Mesothelial cell of epicardium (in vitro differentiated cells): ENCODE measurements at regions not wholly inside any gene's neighbourhood (a gene's known extent, or its start where the extent isn't known, plus 50 kb on each side); places are given as distances from the start of the nearest gene placed in this dataset.

Experiments used
- DNase-seq, 2 experiments: peaks; one replicate each; pipeline ENCODE4 v3.0.0; 2021; ENCODE audit warnings: low spot score in 2 of 2; ENCODE audit not compliant: unreplicated experiment in 2 of 2
- H3K27ac Mint-ChIP-seq: 2 replicates; pipeline ENCODE4 v1.8.0; 2021; ENCODE audit warnings: mixed read lengths
- H3K27me3 Mint-ChIP-seq: 2 replicates; pipeline ENCODE4 v1.8.0; 2021; ENCODE audit warnings: low read depth, mixed read lengths
- H3K36me3 Mint-ChIP-seq: 2 replicates; pipeline ENCODE4 v1.8.0; 2021; ENCODE audit warnings: mixed read lengths
- H3K4me1 Mint-ChIP-seq: 2 replicates; pipeline ENCODE4 v1.8.0; 2021; ENCODE audit warnings: mixed read lengths
- H3K4me3 Mint-ChIP-seq: 2 replicates; pipeline ENCODE4 v1.8.0; 2021; ENCODE audit warnings: mild to moderate bottlenecking, moderate library complexity, mixed read lengths
- H3K9me3 Mint-ChIP-seq: 2 replicates; pipeline ENCODE4 v1.8.0; 2021; ENCODE audit warnings: mixed read lengths
- CTCF ChIP-seq: fragments of 200-600 bp; sonication (generic); IDR thresholded peaks from one replicate; pipeline ENCODE4 v1.5.0; 2021; ENCODE audit warnings: antibody characterized with exemption; ENCODE audit not compliant: unreplicated experiment

DNA sequence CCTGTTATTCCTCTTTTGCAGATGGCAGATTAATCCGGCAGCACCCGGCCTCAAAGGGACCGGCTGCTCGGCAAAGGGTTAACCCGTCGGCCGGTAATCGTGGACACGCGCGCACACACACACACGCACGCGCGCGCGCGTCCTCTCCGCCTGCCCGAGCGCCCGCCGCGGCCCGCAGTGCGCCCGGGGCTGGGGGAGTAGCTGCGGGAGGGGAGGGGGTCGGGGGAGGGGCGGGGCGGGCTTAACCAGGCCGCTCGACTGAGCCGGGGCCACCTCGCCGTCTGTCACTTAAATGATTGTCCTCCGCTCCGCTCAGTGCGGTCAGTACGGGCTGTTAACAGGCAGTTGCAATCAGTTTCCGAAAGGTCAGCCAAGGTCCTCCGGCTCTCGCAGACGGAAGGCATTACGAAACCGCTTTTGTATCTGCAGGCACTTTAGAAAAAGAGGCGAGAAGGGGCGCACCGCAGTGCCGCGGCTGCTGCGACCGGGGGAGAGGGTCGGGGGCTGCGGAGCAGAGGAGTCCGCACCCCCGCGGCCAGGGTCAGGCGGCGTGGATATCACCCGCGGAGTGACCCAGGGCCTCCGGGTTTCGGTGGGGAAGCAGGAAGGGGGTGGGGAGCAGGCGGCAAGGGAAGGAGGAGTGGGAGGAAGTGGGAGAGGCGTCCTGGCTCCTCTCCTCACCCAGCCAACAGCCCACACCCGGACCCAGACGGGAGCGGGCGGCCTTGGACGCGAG is 57.3 kb upstream of the BCOR start:
- peak overlapping the region; percentile 75 for H3K4me3 Mint-ChIP-seq
- H3K4me1 Mint-ChIP-seq = peaks cover 28% of the 10 kb centered on the region
- no peak for DNase-seq
- no peaks in the 10 kb centered on the region for H3K36me3 Mint-ChIP-seq
- H3K9me3 Mint-ChIP-seq = no peaks in the 10 kb centered on the region
- peaks cover 5% of the 10 kb centered on the region for H3K27me3 Mint-ChIP-seq
- peak overlapping the region; percentile 91 for H3K27ac Mint-ChIP-seq
- no peak for TF ChIP-seq CTCF

DNA sequence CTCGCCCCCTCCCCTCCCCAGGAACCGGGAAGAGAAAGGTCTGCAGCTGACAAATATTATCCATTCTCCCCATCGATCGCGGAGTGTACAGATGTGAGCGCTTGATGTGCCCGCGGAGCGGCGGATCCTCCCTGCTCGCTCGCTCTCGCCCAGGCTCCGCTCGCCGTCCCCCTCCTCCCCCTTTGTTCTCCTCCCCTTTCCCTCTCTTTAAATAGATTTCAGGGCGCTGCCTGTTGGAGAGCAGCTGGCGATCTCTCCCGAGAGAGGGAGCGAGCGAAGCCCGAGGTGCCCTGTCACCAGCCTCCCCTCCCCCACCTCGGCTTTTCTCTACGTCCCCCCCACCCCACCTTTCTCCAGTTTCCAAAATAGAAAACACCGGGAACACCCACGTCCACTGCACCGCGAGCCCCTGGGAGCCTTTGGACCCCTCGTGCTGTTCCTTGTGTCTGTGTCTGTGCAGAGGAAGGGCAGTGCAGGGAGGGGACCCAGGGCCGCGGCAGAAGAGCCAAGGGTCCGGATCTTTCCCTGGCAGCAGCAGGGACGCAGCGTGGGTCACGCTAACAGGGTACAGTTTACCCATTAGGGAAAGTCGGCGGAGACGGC is 56.6 kb upstream of the BCOR start:
- Mint-ChIP-seq H3K4me1 (peaks cover 32% of the 10 kb centered on the region), H3K36me3 (no peaks in the 10 kb centered on the region), H3K4me3 (peak overlapping the region; percentile 75), H3K27ac (peak overlapping the region; percentile 91), H3K27me3 (peaks cover 7% of the 10 kb centered on the region), H3K9me3 (no peaks in the 10 kb centered on the region)
- DNase-seq = no peak
- TF ChIP-seq CTCF = no peak

DNA sequence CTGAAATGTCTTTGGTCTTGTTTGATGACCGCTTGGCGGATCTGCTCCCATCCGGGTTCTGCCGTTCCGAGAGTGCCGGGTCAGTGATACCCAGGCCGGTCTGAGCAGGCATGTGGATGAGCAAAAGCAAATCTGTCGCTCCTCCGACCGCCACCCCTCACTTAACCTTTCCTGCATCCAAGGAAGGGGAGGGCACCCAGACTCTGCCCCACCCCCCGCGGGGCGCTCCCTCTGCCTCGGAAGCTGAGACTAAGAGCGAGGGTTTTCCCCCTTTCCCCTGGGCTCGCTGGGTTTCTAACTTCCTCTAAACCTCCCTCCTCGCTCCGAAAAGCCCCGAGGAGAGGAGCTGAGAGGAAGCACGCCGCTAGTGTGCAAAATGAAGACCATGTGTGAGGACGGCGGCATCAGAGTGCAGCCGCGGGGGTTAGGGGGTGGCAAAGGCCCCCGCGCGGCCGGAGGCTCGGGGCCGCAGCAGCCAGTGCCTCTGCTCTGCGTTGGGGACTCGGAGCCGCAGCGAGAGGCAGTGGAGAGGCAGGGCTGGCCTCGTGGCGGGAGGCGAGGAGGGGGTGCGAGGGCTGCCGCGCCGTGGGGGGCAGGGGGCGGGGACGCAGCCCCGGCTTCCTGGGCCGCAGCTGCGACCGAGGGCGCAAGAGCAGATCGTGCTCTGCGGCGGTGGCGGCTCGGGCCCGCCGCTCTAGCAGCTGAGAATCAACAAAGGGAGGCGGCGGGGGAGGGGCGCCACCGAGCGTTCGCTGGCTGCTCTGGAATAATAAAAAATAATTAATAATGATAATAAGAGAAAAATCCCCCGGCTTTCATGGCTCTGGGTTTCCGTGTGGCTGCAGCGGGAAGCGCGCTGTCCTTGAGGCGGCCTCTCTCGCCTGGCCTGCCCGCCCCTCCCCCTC is 55.8 kb upstream of the BCOR start:
- H3K27ac Mint-ChIP-seq = peak overlapping the region; percentile 82
- H3K36me3 Mint-ChIP-seq = no peaks in the 10 kb centered on the region
- no peak for TF ChIP-seq CTCF
- H3K4me1 Mint-ChIP-seq = peaks cover 37% of the 10 kb centered on the region
- peak overlapping the region; percentile 65 for H3K4me3 Mint-ChIP-seq
- peaks cover 7% of the 10 kb centered on the region for H3K27me3 Mint-ChIP-seq
- no peaks in the 10 kb centered on the region for H3K9me3 Mint-ChIP-seq
- no peak for DNase-seq

GRCh38 chrX:40152741-40153344 is 55.1 kb upstream of the BCOR start:
- Mint-ChIP-seq H3K9me3 (no peaks in the 10 kb centered on the region), H3K36me3 (no peaks in the 10 kb centered on the region), H3K27me3 (peaks cover 7% of the 10 kb centered on the region), H3K4me3 (peak overlapping the region; percentile 65), H3K27ac (peak overlapping the region; percentile 82), H3K4me1 (peaks cover 40% of the 10 kb centered on the region)
- TF ChIP-seq CTCF = no peak
- DNase-seq = peak in 1 of 2 experiments; percentile 41

- Mint-ChIP-seq H3K27ac (no peak overlapping the region), H3K9me3 (no peaks in the 10 kb centered on the region), H3K27me3 (peaks cover 7% of the 10 kb centered on the region), H3K4me1 (peaks cover 37% of the 10 kb centered on the region), H3K4me3 (peak overlapping the region; percentile 53), H3K36me3 (no peaks in the 10 kb centered on the region)
- no peak for TF ChIP-seq CTCF
- peak in 1 of 2 experiments; percentile 39 for DNase-seq
These were observed 54.5 kb upstream of the BCOR start for GRCh38 chrX:40152173-40152711.
